ENCODE measurements at regions not wholly inside any gene's neighbourhood (a gene's known extent, or its start where the extent isn't known, plus 50 kb on each side); places are given as distances from the start of the nearest gene placed in this dataset.

DNA sequence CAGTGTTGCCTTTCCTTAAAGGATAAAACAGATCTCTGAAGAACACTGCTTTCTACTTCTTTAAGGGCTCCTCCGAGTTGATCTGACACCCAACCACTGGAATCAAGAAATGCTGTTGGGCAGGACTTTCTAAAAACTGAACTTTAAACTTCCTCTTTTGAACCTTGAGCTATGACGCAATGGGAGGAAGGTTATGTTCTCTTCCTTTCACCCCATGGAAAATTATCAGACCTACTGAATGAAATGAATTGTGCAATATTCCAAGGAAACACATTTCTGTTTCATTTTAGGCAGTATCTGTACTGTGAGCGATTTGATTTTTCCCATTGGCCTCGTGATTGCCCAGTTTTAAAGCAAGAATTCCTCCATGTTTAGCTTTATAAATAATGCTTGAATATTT lies 206.0 kb upstream of the PRR16 start:
- no peak overlapping the region for H3K27ac Mint-ChIP-seq
- H3K4me3 Mint-ChIP-seq (ENCODE audit: low read depth): no peak overlapping the region
- peaks cover 3% of the 10 kb centered on the region for H3K4me1 Mint-ChIP-seq (ENCODE audit: low read depth)
- TF ChIP-seq, protein P1, sequence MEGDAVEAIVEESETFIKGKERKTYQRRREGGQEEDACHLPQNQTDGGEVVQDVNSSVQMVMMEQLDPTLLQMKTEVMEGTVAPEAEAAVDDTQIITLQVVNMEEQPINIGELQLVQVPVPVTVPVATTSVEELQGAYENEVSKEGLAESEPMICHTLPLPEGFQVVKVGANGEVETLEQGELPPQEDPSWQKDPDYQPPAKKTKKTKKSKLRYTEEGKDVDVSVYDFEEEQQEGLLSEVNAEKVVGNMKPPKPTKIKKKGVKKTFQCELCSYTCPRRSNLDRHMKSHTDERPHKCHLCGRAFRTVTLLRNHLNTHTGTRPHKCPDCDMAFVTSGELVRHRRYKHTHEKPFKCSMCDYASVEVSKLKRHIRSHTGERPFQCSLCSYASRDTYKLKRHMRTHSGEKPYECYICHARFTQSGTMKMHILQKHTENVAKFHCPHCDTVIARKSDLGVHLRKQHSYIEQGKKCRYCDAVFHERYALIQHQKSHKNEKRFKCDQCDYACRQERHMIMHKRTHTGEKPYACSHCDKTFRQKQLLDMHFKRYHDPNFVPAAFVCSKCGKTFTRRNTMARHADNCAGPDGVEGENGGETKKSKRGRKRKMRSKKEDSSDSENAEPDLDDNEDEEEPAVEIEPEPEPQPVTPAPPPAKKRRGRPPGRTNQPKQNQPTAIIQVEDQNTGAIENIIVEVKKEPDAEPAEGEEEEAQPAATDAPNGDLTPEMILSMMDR (IDR thresholded peaks at IDR 0.05; ENCODE audit: unreplicated experiment): no peak
- H3K9me3 Mint-ChIP-seq (ENCODE audit: low read depth): no peaks in the 10 kb centered on the region
- H3K36me3 Mint-ChIP-seq (ENCODE audit: insufficient read depth): no peaks in the 10 kb centered on the region
- DNase-seq (ENCODE audit: low spot score, unreplicated experiment): no peak
- no peaks in the 10 kb centered on the region for H3K27me3 Mint-ChIP-seq

DNA sequence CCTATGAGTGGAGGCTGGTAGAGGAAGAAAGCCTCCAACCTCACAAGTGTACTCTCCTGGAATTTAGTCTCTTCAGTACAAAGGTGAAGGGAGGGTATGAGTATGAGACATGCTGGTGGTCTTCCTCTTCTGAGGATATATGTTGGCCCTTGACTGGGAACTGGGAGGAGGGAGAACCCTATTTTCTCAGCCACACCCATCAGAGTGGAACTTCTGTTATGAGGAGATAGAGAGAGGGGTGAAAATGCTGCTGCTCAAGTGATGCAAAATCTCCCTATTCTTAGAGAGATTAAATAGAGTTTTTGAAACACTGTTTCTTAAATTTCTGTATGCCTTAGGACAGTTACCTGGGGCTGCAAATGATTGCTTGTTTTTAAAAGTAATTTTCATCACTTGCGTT lies 203.4 kb upstream of the PRR16 start:
- Mint-ChIP-seq H3K9me3 (ENCODE audit: low read depth) (no peaks in the 10 kb centered on the region), H3K27ac (no peak overlapping the region), H3K4me1 (ENCODE audit: low read depth) (peaks cover 1% of the 10 kb centered on the region), H3K36me3 (ENCODE audit: insufficient read depth) (no peaks in the 10 kb centered on the region), H3K4me3 (ENCODE audit: low read depth) (no peak overlapping the region), H3K27me3 (no peaks in the 10 kb centered on the region)
- no peak for DNase-seq (ENCODE audit: low spot score, unreplicated experiment)
- TF ChIP-seq, protein P1 (IDR thresholded peaks at IDR 0.05; ENCODE audit: unreplicated experiment): no peak

DNA sequence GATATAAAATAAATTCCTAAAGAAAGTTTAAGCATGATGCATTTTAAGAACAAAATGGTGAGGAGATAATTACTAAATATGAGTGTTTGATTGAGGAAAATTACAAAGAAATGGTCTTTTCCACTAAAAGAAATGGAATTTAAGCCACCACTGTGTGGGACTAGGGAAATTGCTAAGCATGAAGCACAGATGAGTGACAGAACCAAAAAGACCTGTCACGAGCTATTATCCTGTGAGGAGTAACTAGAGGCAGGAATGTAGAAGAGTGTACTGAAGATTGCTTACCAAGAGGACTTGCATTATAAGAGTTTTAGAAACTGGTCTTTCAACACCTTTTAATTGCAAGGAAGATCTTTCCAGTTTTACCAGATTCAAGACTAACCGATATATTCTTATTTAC lies 193.6 kb upstream of the PRR16 start:
- no peak for DNase-seq (ENCODE audit: low spot score, unreplicated experiment)
- Mint-ChIP-seq H3K4me3 (ENCODE audit: low read depth) (no peak overlapping the region), H3K27me3 (no peaks in the 10 kb centered on the region), H3K36me3 (ENCODE audit: insufficient read depth) (no peaks in the 10 kb centered on the region), H3K9me3 (ENCODE audit: low read depth) (peaks cover 14% of the 10 kb centered on the region), H3K27ac (no peak overlapping the region), H3K4me1 (ENCODE audit: low read depth) (no peaks in the 10 kb centered on the region)
- TF ChIP-seq, protein P1 (IDR thresholded peaks at IDR 0.05; ENCODE audit: unreplicated experiment): no peak

DNA sequence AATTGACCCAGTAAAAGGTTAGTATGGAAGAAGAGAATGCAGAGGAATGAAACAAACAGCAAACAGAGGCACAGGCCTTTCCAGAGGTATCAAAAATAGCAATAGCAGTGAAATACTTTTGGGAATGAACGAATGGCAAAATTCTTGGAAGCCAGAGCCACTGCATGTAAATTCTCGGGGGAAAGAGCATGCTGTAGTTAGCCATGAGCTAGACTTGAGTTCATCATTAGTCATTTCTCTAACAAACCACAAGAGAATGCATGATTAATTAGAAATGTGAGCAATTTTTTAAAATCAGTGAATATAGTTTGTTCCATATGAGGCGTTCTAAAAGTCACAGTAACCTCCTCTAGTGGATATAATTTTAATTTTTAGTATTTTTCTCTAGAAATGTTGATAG lies 170.3 kb upstream of the PRR16 start:
- Mint-ChIP-seq H3K4me3 (ENCODE audit: low read depth) (no peak overlapping the region), H3K9me3 (ENCODE audit: low read depth) (no peaks in the 10 kb centered on the region), H3K36me3 (ENCODE audit: insufficient read depth) (no peaks in the 10 kb centered on the region), H3K27ac (no peak overlapping the region), H3K4me1 (ENCODE audit: low read depth) (no peaks in the 10 kb centered on the region), H3K27me3 (no peaks in the 10 kb centered on the region)
- TF ChIP-seq, protein P1 (IDR thresholded peaks at IDR 0.05; ENCODE audit: unreplicated experiment): no peak
- no peak for DNase-seq (ENCODE audit: low spot score, unreplicated experiment)

DNA sequence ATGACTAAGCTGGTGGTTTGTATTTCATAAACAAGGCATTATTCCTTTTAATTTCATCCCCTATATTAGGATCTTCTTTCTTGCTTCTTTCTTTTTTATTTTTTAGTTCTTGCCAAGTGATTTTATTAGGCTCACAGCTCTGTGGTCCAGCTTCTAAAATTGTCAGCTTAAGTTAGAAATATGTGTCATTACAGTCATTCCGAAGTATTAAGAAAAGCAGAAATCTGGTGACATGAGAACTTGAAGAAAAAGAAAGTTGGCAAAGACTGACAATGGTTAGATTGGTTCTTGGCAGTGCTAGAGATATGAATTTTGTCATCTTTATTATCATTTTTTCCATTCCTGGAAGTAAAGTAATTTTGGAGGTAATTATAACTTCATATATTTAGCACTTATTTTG lies 166.5 kb upstream of the PRR16 start:
- Mint-ChIP-seq H3K27ac (no peak overlapping the region), H3K27me3 (no peaks in the 10 kb centered on the region)
- TF ChIP-seq, protein P1 (IDR thresholded peaks at IDR 0.05; ENCODE audit: unreplicated experiment): no peak

More for the DNA sequence above, 166.5 kb upstream of the PRR16 start:
- no peaks in the 10 kb centered on the region for H3K9me3 Mint-ChIP-seq (ENCODE audit: low read depth)
- no peaks in the 10 kb centered on the region for H3K4me1 Mint-ChIP-seq (ENCODE audit: low read depth)
- H3K36me3 Mint-ChIP-seq (ENCODE audit: insufficient read depth): no peaks in the 10 kb centered on the region
- no peak for DNase-seq (ENCODE audit: low spot score, unreplicated experiment)
- H3K4me3 Mint-ChIP-seq (ENCODE audit: low read depth): no peak overlapping the region

Data from progenitor cell of endocrine pancreas (in vitro differentiated cells).